ENCODE measurements at regions not wholly inside any gene's neighbourhood (a gene's known extent, or its start where the extent isn't known, plus 50 kb on each side); places are given as distances from the start of the nearest gene placed in this dataset.

- TF ChIP-seq CTCF (IDR thresholded peaks at IDR 0.05; ENCODE audit: poor library complexity, severe bottlenecking) (no peak), EP300 (conservative IDR thresholded peaks at IDR 0.05; ENCODE audit: poor library complexity, severe bottlenecking) (no peak), RAD21 (conservative IDR thresholded peaks at IDR 0.05) (no peak), POLR2AphosphoS5 (IDR thresholded peaks at IDR 0.05) (no peak), SMC3 (conservative IDR thresholded peaks at IDR 0.05; ENCODE audit: poor library complexity) (no peak), EZH2 (IDR thresholded peaks at IDR 0.05; ENCODE audit: borderline replicate concordance, insufficient read depth, low read length, poor library complexity, severe bottlenecking) (no peak)
These were observed 150.3 kb upstream of the FAM9B start for GRCh38 chrX:9184211-9184610.
